NCI-H2196 (cell line): ENCODE measurements at regions not wholly inside any gene's neighbourhood (a gene's known extent, or its start where the extent isn't known, plus 50 kb on each side); places are given as distances from the start of the nearest gene placed in this dataset.
"Not testable (repeated sequence)": the region's sequence is repeated elsewhere in the genome, so short reads cannot be mapped to it uniquely, and the experiment has no call there.

ENCODE experiments used
- DNase-seq: peaks from one replicate; lab custom pipeline; 2025; ENCODE audit not compliant: unreplicated experiment; lab: John Stamatoyannopoulos, UW

- no peak for DNase-seq
Measured at GRCh38 chr13:22855926-22856325, 324.9 kb upstream of the SGCG start.

- DNase-seq, result not testable (repeated sequence)
Measured at GRCh38 chr13:22858980-22859379, 321.8 kb upstream of the SGCG start.

GRCh38 chr13:22859411-22859810, 321.4 kb upstream of the SGCG start:
- not testable (repeated sequence) for DNase-seq

GRCh38 chr13:22861958-22862466, 318.8 kb upstream of the SGCG start:
- no peak for DNase-seq

- DNase-seq, result no peak
Measured at GRCh38 chr13:22862478-22862877, 318.3 kb upstream of the SGCG start.

- no peak for DNase-seq
Measured at GRCh38 chr13:22866221-22866620, 314.6 kb upstream of the SGCG start.

- no peak for DNase-seq
Measured at GRCh38 chr13:22871231-22871630, 309.5 kb upstream of the SGCG start.

GRCh38 chr13:22874839-22875238, 305.9 kb upstream of the SGCG start:
- DNase-seq, result no peak

GRCh38 chr13:22877421-22877820, 303.4 kb upstream of the SGCG start:
- no peak for DNase-seq

GRCh38 chr13:22880741-22881720, 299.7 kb upstream of the SGCG start:
- DNase-seq, result no peak

GRCh38 chr13:22881721-22882608, 298.8 kb upstream of the SGCG start:
- not testable (repeated sequence) for DNase-seq

GRCh38 chr13:22883262-22883840, 297.4 kb upstream of the SGCG start:
- no peak for DNase-seq

GRCh38 chr13:22883956-22884355, 296.8 kb upstream of the SGCG start:
- DNase-seq, result no peak

- not testable (repeated sequence) for DNase-seq
Measured at GRCh38 chr13:22886061-22886460, 294.7 kb upstream of the SGCG start.

- DNase-seq, result not testable (repeated sequence)
Measured at GRCh38 chr13:22889376-22889775, 291.4 kb upstream of the SGCG start.

- DNase-seq, result no peak
Measured at GRCh38 chr13:22893204-22893603, 287.6 kb upstream of the SGCG start.

GRCh38 chr13:22893777-22894176, 287.0 kb upstream of the SGCG start:
- no peak for DNase-seq

GRCh38 chr13:22897571-22898314, 283.0 kb upstream of the SGCG start:
- no peak for DNase-seq

- not testable (repeated sequence) for DNase-seq
Measured at GRCh38 chr13:22900416-22900951, 280.3 kb upstream of the SGCG start.

GRCh38 chr13:22903301-22903700, 277.5 kb upstream of the SGCG start:
- no peak for DNase-seq
